GM19025 (cell line): ENCODE measurements at regions not wholly inside any gene's neighbourhood (a gene's known extent, or its start where the extent isn't known, plus 50 kb on each side); places are given as distances from the start of the nearest gene placed in this dataset.

Experiments used
- ATAC-seq: cut with Tn5 transposase; IDR thresholded peaks from one replicate; pipeline ENCODE4 v1.9.1; 2021; ENCODE audit warnings: mild to moderate bottlenecking, low read depth, moderate library complexity; ENCODE audit not compliant: unreplicated experiment

- no peak for ATAC-seq
These were observed 1326.6 kb downstream of the TBC1D22A start for GRCh38 chr22:48088926-48089536.

GRCh38 chr22:48088251-48088650, 1325.8 kb downstream of the TBC1D22A start:
- ATAC-seq = no peak

GRCh38 chr22:48085901-48086645, 1323.6 kb downstream of the TBC1D22A start:
- no peak for ATAC-seq

- no peak for ATAC-seq
These were observed 1322.2 kb downstream of the TBC1D22A start for GRCh38 chr22:48084729-48085050.

DNA sequence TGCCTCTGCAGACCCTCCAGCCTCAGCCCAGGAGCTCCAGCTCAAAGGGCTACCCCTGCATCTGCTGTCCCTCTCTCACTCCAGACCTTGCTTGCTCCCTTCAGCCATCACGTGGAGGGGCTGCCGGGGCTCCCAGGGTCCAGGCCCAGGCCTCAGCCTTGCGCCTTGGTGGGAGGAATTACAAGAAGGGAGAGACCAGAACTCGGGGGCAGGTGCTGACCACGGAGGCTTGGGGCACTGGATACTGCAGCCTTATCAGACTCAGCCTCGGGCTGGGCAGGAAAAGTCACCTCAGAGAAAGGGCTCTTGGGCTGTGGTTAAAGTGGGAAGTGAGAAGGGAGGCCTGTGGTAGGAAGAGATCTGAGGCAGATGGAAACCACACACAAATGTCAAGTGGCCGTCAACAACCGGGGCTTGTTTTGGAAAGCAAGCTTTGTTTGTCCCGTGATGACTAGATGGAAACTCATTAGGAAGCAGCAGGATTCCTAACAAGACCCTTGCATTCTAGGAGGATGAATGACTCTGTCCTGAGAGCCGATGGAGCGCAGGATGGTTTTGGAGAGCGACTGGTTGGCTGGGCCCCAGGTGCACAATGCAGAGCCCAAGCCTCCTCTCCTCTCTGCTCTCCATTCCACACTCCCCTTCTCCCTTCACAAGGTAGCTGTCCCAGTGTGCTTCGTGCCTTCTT, 1321.7 kb downstream of the TBC1D22A start:
- no peak for ATAC-seq

- ATAC-seq = no peak
These were observed 1321.1 kb downstream of the TBC1D22A start for GRCh38 chr22:48083502-48083901.

GRCh38 chr22:48082284-48082683, 1319.8 kb downstream of the TBC1D22A start:
- ATAC-seq = no peak

DNA sequence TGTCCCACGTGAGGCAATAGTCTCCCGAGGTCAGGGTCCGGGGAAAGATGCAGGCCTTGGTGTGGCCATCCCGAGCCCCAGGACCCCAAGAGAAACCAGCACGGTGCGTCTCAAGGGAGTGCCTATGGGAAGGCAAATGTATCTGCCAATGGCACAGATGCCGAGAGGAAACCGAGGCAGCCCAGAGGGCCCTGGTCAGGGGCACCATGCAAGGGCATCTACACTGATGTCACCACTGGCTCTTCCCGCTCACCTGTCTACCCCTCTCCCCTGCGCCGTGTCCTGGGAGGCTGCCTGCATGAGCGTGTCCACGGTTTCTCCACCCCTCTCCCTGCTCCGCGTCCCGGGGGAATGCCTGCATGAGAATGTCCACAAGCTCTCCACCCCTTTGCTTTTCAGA, 1318.8 kb downstream of the TBC1D22A start:
- no peak for ATAC-seq

DNA sequence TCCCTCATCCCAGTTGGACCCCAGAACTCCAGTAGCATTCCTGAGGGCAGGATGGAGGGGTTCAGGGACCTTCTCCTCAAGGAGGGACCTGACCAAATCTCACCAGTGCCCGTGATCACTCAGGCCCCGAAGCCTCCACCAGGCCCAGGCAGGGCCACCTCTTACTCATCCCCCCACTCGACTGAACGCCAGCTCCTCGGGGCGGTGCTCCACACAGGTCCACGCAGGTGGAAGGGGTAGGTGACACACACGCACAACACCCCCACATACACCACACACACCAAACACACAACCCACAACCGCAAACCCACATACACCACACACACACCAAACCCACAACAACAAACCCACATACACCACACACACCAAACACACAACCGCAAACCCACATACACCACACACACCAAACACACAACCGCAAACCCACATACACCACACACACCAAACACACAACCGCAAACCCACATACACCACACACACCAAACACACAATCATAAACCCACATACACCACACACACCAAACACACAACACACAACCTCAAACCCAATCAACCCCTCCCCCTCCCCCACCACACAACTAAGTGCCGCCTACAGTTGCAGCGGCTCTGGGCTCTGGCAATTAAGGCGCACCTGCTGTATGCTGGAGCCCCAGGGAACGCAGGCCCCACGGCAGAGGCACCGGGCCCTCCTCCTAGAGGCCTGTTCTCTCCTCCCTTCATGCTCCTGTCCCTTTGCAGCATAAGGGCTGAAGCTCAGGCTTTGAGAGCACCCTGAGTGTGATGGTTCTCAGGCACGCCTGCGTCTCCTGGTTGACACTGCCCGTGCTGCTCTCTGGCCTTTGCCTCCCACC, 1318.1 kb downstream of the TBC1D22A start:
- no peak for ATAC-seq

DNA sequence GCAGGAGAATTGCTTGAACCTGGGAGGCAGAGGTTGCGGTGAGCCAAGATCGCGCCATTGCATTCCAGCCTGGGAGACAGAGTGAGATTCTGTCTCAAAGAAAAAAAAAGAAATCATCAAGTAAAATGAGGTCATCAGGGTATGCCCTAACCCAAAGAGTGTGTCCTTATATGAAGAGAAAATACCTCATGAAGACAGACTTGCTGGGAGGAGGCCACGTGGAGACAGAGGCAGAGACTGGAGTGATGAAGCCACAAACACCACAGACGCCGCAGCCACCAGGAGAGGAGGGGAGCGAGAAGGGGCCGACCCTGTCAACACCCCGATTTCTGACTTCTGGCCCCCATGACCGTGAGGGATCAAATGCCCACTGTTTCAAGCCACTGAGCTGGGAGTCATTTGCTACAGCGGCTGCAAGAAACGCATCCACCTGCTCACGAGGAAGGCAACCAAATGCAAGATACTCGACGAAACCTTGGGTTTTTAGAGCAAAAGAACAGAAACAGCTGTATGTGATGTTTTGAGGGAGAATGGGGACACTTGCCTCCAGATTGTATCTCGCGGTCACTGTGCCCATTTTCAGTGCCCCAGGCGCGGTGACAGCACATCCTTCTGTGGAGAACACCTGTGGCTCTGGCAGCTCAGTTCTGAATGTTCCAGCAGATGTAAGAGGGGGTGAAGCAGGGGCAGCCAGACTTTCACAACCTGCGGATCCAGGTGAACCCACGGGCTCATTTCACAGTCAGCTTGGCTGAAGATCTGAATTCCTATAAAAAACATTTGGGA, 1317.2 kb downstream of the TBC1D22A start:
- ATAC-seq = no peak

DNA sequence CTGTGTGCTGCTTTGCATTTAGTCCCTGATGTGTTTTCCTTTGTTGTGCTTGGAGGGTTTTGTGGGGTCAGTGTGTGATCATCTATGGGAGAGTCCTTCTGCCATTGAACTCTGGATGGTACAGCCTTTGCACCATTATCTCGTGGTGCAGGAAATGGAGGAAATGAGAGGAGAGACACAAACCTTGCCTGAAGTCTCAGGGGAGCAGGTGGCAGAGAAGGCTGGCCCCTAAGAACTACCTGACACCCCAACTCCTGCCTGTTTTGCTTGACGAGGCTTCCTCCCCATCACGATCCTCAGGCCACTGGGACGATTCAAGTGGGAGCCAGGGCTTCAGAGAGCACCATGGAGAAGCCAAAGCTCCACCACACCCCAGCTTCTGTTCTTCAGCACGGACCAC, 1316.4 kb downstream of the TBC1D22A start:
- no peak for ATAC-seq

DNA sequence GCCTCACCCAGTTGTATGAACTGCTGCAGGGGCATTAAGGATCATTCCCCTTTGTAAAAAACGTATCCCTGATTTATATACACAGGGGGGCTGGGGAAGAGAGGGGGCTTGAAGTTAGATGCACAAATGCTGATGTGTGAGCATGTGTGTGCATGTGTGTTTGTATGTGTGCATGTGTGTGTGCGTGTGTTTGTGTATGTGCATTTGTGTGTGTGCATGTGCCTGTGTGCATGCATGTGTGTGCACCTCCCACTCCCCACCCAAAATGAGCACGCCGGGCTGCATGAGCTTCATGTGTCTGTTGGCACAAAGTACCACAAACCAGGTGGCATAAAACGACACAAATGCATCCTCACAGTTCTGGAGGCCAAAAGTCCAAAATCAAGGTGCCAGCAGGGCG, 1315.2 kb downstream of the TBC1D22A start:
- ATAC-seq = no peak

DNA sequence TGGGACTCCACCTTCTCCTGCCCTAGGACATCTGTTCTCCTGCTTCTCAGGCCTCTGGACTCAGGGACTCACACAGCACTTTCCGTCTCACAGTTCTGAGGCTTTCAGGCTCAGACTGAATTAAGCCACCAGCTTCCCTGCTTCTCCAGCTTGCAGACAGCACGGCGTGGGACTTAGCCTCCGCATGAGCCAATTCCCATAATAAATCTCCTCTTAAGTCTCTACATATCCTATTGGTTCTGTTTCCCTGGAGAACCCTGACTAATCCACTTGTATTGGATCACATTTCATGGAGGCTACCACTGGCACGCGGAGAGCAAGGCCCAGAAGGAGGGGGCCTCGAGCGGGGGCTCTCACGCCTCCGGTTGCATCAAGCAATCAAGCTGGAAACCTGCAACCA, 1313.6 kb downstream of the TBC1D22A start:
- no peak for ATAC-seq

- no peak for ATAC-seq
These were observed 1313.2 kb downstream of the TBC1D22A start for GRCh38 chr22:48075604-48076003.

DNA sequence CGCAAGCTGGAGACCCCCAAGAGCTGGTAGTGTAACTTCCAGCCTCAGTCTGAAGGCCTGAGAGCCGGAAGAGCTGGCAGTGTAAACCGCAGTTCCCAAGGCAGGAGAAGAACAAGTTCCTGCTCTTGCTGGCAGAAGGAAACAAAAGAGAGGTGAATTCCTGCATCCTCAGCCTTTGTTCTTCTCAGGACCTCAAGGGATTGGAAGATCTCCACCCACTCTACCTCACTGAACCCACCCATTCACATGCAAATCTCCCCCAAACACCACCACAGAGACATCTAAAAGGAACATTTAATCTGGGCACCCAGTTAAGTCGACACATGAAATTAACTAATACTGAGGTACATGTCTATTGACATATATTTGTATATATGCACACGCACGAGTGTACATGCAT, 1310.3 kb downstream of the TBC1D22A start:
- ATAC-seq = no peak

DNA sequence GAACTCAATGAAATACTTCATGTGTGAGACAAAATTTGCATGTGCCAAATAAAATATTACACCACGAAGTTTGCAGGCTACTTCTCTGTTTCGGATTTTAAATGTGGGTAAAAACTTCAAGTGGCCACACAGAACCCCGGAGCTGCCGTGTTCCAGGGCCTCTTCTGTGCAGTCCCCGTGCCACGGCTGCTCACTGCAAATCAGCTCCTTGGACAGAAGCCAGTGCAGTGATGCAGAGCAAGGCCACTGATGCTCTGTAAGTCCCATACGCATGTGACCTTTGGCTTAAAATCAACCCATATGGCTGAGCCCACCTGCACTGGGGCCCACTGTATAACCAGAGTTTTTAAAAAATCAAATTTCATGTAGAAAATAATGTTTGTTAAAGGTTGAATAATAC, 1309.4 kb downstream of the TBC1D22A start:
- no peak for ATAC-seq

DNA sequence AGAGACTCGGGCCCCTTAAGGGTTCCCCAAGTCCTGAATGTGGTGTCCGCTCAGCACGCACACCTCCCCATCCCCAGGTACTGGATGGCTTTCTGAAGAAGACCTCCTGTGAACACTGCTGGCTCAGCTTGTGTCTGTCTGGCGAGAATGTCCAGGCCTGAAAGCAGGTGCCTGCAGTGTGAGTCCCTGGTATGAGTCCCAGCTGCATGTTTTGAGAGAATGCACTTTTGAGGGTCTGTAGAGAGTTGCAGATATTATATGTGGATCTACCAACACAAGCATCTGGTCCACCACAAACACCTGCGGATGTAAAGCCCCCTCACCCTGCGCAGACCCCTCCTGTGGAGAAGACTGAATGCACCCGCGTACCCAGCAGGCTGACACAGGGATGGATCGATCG, 1308.9 kb downstream of the TBC1D22A start:
- no peak for ATAC-seq

GRCh38 chr22:48070760-48071159, 1308.3 kb downstream of the TBC1D22A start:
- ATAC-seq = no peak

DNA sequence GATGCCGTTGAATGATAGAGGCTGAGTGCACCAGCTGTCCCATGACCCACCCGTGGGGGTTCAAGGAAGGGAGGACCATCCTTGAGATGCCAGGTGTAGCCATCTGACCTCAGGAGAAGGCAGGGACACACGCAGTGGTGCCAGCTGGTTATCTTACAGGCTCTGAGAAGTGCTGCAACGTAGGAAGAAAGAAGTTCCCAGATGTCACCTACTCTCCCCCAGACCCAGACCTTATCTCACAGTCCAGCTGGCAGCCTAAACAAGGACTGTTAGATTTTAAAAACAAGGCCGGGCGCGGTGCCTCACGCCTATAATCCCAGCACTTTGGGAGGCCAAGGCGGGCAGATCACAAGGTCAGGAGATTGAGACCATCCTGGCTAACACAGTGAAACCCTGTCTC, 1307.6 kb downstream of the TBC1D22A start:
- ATAC-seq = no peak

DNA sequence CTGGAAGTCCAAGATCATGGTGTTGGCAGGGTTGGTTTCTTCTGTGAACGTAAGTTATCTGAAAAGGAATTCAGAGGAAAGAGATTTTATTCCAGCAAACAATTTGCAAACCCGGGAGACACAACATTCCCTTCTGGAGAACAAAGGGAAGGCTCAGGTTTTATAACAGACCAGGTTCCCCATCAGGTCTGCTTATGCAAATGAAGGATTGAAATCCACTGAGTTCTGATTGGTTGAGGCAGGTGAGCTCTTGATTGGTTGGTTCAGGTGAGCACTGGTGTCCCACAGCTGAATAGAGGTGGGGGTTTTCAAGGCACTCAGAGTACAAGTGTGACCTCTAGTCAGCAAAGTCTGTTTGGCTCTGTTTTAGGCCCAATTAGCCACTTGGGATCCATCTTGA, 1306.8 kb downstream of the TBC1D22A start:
- no peak for ATAC-seq
